Neuronal stem cell (in vitro differentiated cells): ENCODE measurements at regions not wholly inside any gene's neighbourhood (a gene's known extent, or its start where the extent isn't known, plus 50 kb on each side); places are given as distances from the start of the nearest gene placed in this dataset.

Experiments used
- DNase-seq: peaks from one replicate; pipeline ENCODE4 v3.0.0-alpha.2; 2013; ENCODE audit warnings: low spot score
- H2AFZ ChIP-seq: one replicate; pipeline ENCODE4 v1.6.1; 2013; ENCODE audit warnings: mild to moderate bottlenecking, low read length, inconsistent platforms
- H2AK5ac ChIP-seq: 2 replicates; pipeline ENCODE4 v1.6.1; 2013; ENCODE audit warnings: low read depth, mild to moderate bottlenecking, inconsistent platforms, low read length, moderate library complexity, mixed read lengths
- H2BK120ac ChIP-seq: 2 replicates; pipeline ENCODE4 v1.6.1; 2013; ENCODE audit warnings: low read depth, mild to moderate bottlenecking, inconsistent platforms, low read length, moderate library complexity, mixed read lengths
- H2BK12ac ChIP-seq: one replicate; pipeline ENCODE4 v1.6.1; 2013; ENCODE audit warnings: low read length, inconsistent platforms
- H2BK15ac ChIP-seq: 2 replicates; pipeline ENCODE4 v1.6.1; 2013; ENCODE audit warnings: mild to moderate bottlenecking, low read length, inconsistent platforms, mixed read lengths
- H2BK5ac ChIP-seq: one replicate; pipeline ENCODE4 v1.6.1; 2013; ENCODE audit warnings: inconsistent platforms, mild to moderate bottlenecking, low read length, moderate library complexity
- H3K14ac ChIP-seq: one replicate; pipeline ENCODE4 v1.6.1; 2013; ENCODE audit warnings: low read length, inconsistent platforms
- H3K18ac ChIP-seq: 2 replicates; pipeline ENCODE4 v1.6.1; 2013; ENCODE audit warnings: low read length, inconsistent platforms
- H3K23ac ChIP-seq: 2 replicates; pipeline ENCODE4 v1.6.1; 2013; ENCODE audit warnings: low read depth, mild to moderate bottlenecking, mixed read lengths, low read length, inconsistent platforms; ENCODE audit not compliant: poor library complexity
- H3K27ac ChIP-seq: replicated peaks from 3 replicates; pipeline ENCODE4 v1.5.1; 2013; ENCODE audit warnings: low read length, inconsistent platforms
- H3K27me3 ChIP-seq, 3 experiments: 2 replicates each; pipeline ENCODE4 v1.6.1; 2013; ENCODE audit warnings: low read length in 3 of 3, mild to moderate bottlenecking in 2 of 3, inconsistent platforms in 1 of 3, low read depth in 1 of 3, mixed read lengths in 1 of 3, moderate library complexity in 1 of 3; ENCODE audit not compliant: control insufficient read depth in 3 of 3, insufficient read depth in 3 of 3
- H3K36me3 ChIP-seq, 2 donors: replicated peaks in 1 of 2; 2 replicates each; pipeline ENCODE4 v1.6.1; 2013; ENCODE audit warnings: low read length in 2 of 2; ENCODE audit not compliant: control insufficient read depth in 2 of 2, insufficient read depth in 2 of 2
- H3K4ac ChIP-seq: 2 replicates; pipeline ENCODE4 v1.6.1; 2013; ENCODE audit warnings: inconsistent platforms, mild to moderate bottlenecking, low read length, moderate library complexity
- H3K4me1 ChIP-seq, 2 donors: 1 replicate in 1 of 2; 2 replicates in 1 of 2; pipeline ENCODE4 v1.6.1; 2013; ENCODE audit warnings: low read length in 2 of 2, low read depth in 1 of 2; ENCODE audit not compliant: control insufficient read depth in 2 of 2, insufficient read depth in 1 of 2
- H3K4me2 ChIP-seq: one replicate; pipeline ENCODE4 v1.6.1; 2013; ENCODE audit warnings: mild to moderate bottlenecking, low read length, inconsistent platforms; ENCODE audit not compliant: insufficient read depth, poor library complexity, severe bottlenecking
- H3K4me3 ChIP-seq, 2 donors: 2 replicates each; pipeline ENCODE4 v1.5.1; 2013; ENCODE audit warnings: low read length in 2 of 2, mild to moderate bottlenecking in 2 of 2, inconsistent platforms in 1 of 2, moderate library complexity in 1 of 2
- H3K79me1 ChIP-seq: one replicate; pipeline ENCODE4 v1.6.1; 2013; ENCODE audit warnings: low read depth, mild to moderate bottlenecking, inconsistent platforms, low read length, moderate library complexity
- H3K9ac ChIP-seq: one replicate; pipeline ENCODE4 v1.6.1; 2013; ENCODE audit warnings: mild to moderate bottlenecking, low read depth, low read length, inconsistent platforms; ENCODE audit not compliant: poor library complexity
- H3K9me3 ChIP-seq, 2 donors: replicated peaks in 1 of 2; 2 replicates each; pipeline versions ENCODE3 to v1.6.1; 2013; ENCODE audit warnings: low read length in 2 of 2, mild to moderate bottlenecking in 2 of 2, inconsistent platforms in 1 of 2, low read depth in 1 of 2, mixed read lengths in 1 of 2, moderate library complexity in 1 of 2; ENCODE audit not compliant: control insufficient read depth in 2 of 2, insufficient read depth in 1 of 2
- H4K8ac ChIP-seq: one replicate; pipeline ENCODE4 v1.6.1; 2013; ENCODE audit warnings: low read depth, mild to moderate bottlenecking, inconsistent platforms, low read length, moderate library complexity
- H4K91ac ChIP-seq: one replicate; pipeline ENCODE4 v1.6.1; 2013; ENCODE audit warnings: low read length, low read depth, mild to moderate bottlenecking, inconsistent platforms; ENCODE audit not compliant: poor library complexity
- WGBS, 2 donors: extraction: QIAGEN DNeasy Blood & Tissue Kit; methylation state at CpG; one replicate each; pipeline ENCODE4 v1.1.7; 2013; ENCODE audit warnings: missing lambda C conversion rate in 2 of 2, mixed read lengths in 1 of 2; ENCODE audit not compliant: insufficient read length in 2 of 2, insufficient replicate concordance in 1 of 2; ENCODE audit errors: extremely low coverage in 2 of 2; 5-methylcytosine and 5-hydroxymethylcytosine counted together

- H3K23ac ChIP-seq: no peak overlapping the region
- no peak overlapping the region for H3K14ac ChIP-seq
- H2AFZ ChIP-seq: no peak overlapping the region
- H2BK15ac ChIP-seq: no peak overlapping the region
- H3K27me3 ChIP-seq: no peaks in the 10 kb centered on the region
- H3K9ac ChIP-seq: no peak overlapping the region
- H4K8ac ChIP-seq: no peak overlapping the region
- no peak overlapping the region for H2BK12ac ChIP-seq
- no peak overlapping the region for H3K27ac ChIP-seq
- no peak overlapping the region for H3K4ac ChIP-seq
- H3K36me3 ChIP-seq: no peaks in the 10 kb centered on the region
- no peaks in the 10 kb centered on the region for H3K4me1 ChIP-seq
- no peaks in the 10 kb centered on the region for H3K79me1 ChIP-seq
- no peak overlapping the region for H2BK5ac ChIP-seq
- no peak overlapping the region for H2BK120ac ChIP-seq
- no CpG with 5 or more reads among the region's 3 CpGs for WGBS, 2 donors
- no peak overlapping the region for H3K4me2 ChIP-seq
- H3K18ac ChIP-seq: no peak overlapping the region
- no peak overlapping the region for H4K91ac ChIP-seq
- H2AK5ac ChIP-seq: no peak overlapping the region
- DNase-seq: no peak
- peaks cover 0 to 2% of the 10 kb centered on the region in 2 donors for H3K9me3 ChIP-seq
- no peak overlapping the region for H3K4me3 ChIP-seq
Measured at GRCh38 chr3:101169516-101169915, 150.9 kb downstream of the IMPG2 start.

GRCh38 chr3:101167376-101167775 lies 153.0 kb downstream of the IMPG2 start:
- no peak overlapping the region for H2AFZ ChIP-seq

GRCh38 chr3:101166150-101166549 lies 154.2 kb downstream of the IMPG2 start:
- no peak overlapping the region for H4K91ac ChIP-seq
- WGBS, 2 donors: no CpG with 5 or more reads among the region's 2 CpGs
- no peak overlapping the region for H3K14ac ChIP-seq

More at GRCh38 chr3:101167376-101167775, 153.0 kb downstream of the IMPG2 start:
- Histone ChIP-seq H3K36me3 (no peaks in the 10 kb centered on the region), H2BK12ac (no peak overlapping the region), H3K4me2 (no peak overlapping the region), H4K8ac (no peak overlapping the region), H3K23ac (no peak overlapping the region), H3K79me1 (no peaks in the 10 kb centered on the region), H3K14ac (no peak overlapping the region), H3K4me1 (no peaks in the 10 kb centered on the region), H2AK5ac (no peak overlapping the region), H3K4me3 (no peak overlapping the region), H3K18ac (no peak overlapping the region), H2BK15ac (no peak overlapping the region), H3K9ac (no peak overlapping the region), H2BK5ac (no peak overlapping the region), H3K4ac (no peak overlapping the region), H3K27ac (no peak overlapping the region), H4K91ac (no peak overlapping the region), H3K9me3 (no peaks in the 10 kb centered on the region), H3K27me3 (no peaks in the 10 kb centered on the region), H2BK120ac (no peak overlapping the region)
- no CpG with 5 or more reads among the region's 2 CpGs for WGBS, 2 donors
- DNase-seq: no peak

GRCh38 chr3:101163554-101163953 lies 156.8 kb downstream of the IMPG2 start:
- Histone ChIP-seq H4K8ac (no peak overlapping the region), H3K4me1 (no peaks in the 10 kb centered on the region), H4K91ac (no peak overlapping the region), H2BK120ac (no peak overlapping the region), H3K36me3 (no peaks in the 10 kb centered on the region), H2BK5ac (no peak overlapping the region), H2BK12ac (no peak overlapping the region), H2BK15ac (no peak overlapping the region), H3K27ac (no peak overlapping the region), H3K14ac (no peak overlapping the region), H3K4ac (no peak overlapping the region), H3K4me2 (no peak overlapping the region), H2AFZ (no peak overlapping the region), H3K4me3 (no peak overlapping the region), H3K18ac (no peak overlapping the region), H2AK5ac (no peak overlapping the region), H3K23ac (no peak overlapping the region), H3K9ac (no peak overlapping the region), H3K27me3 (no peaks in the 10 kb centered on the region), H3K79me1 (no peaks in the 10 kb centered on the region), H3K9me3 (no peaks in the 10 kb centered on the region)
- DNase-seq: no peak

More at GRCh38 chr3:101166150-101166549, 154.2 kb downstream of the IMPG2 start:
- Histone ChIP-seq H3K36me3 (no peaks in the 10 kb centered on the region), H3K18ac (no peak overlapping the region), H2BK12ac (no peak overlapping the region), H3K23ac (no peak overlapping the region), H3K4me2 (no peak overlapping the region), H2BK5ac (no peak overlapping the region), H3K27me3 (no peaks in the 10 kb centered on the region), H4K8ac (no peak overlapping the region), H3K4ac (no peak overlapping the region), H3K27ac (no peak overlapping the region), H2BK120ac (no peak overlapping the region), H3K4me3 (no peak overlapping the region), H2AK5ac (no peak overlapping the region), H3K4me1 (no peaks in the 10 kb centered on the region), H3K79me1 (no peaks in the 10 kb centered on the region), H3K9ac (no peak overlapping the region), H3K9me3 (no peaks in the 10 kb centered on the region), H2AFZ (no peak overlapping the region), H2BK15ac (no peak overlapping the region)
- DNase-seq: no peak
